ENCODE measurements at regions not wholly inside any gene's neighbourhood (a gene's known extent, or its start where the extent isn't known, plus 50 kb on each side); places are given as distances from the start of the nearest gene placed in this dataset.

DNA sequence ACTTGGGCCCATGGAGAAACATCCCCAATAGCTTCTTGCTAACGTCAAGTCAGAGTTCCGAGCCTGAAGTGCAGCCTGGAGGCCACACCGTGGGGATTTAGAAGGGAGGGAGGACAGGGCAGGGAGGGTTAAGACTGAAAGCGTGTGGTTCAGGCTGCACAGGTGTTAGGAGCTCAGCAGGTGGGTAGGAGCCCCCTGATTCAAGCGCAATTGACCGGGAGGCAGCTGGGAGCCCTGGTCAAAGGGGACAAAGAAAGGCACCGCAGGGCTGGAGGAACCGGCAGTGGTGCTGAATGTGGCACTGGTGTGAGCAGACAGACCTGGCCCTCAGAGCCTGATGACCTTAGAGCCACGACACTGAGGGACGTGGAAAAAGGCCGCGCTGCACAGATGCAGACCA, 149.6 kb downstream of the TMEM18 start:
- CTCF ChIA-PET, result no interaction called here
- DNase-seq (ENCODE audit: low read depth, low spot score), result no peak
- POLR2A ChIA-PET, result no interaction called here
- TF ChIP-seq, protein P1, sequence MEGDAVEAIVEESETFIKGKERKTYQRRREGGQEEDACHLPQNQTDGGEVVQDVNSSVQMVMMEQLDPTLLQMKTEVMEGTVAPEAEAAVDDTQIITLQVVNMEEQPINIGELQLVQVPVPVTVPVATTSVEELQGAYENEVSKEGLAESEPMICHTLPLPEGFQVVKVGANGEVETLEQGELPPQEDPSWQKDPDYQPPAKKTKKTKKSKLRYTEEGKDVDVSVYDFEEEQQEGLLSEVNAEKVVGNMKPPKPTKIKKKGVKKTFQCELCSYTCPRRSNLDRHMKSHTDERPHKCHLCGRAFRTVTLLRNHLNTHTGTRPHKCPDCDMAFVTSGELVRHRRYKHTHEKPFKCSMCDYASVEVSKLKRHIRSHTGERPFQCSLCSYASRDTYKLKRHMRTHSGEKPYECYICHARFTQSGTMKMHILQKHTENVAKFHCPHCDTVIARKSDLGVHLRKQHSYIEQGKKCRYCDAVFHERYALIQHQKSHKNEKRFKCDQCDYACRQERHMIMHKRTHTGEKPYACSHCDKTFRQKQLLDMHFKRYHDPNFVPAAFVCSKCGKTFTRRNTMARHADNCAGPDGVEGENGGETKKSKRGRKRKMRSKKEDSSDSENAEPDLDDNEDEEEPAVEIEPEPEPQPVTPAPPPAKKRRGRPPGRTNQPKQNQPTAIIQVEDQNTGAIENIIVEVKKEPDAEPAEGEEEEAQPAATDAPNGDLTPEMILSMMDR (IDR thresholded peaks at IDR 0.05; ENCODE audit: insufficient read depth, low read length, missing control alignments), result no peak
- no peak overlapping the region for H3K4me3 ChIP-seq (ENCODE audit: low read depth, low read length)

DNA sequence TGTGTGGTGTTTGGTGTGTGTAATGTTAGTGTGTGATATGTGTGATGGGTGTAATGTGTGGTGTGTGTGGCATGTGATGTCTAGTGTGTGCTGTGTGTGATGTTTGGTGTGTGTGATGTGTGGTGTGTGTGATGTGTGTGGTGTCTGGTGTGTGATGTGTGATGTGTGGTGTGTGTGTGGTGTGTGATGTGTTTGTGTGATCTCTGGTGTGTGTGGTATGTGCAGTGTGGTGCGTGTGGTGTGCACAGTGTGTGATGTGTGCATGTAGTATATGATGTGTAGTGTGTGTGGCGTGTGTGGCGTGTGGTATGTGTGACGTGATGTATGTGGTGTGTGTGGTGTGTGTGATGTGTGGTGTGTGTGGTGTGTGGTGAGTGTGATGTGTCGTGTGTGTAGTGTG, 150.3 kb downstream of the TMEM18 start:
- POLR2A ChIA-PET, result no interaction called here
- CTCF ChIA-PET, result no interaction called here
- DNase-seq (ENCODE audit: low read depth, low spot score), result no peak
- no peak overlapping the region for H3K4me3 ChIP-seq (ENCODE audit: low read depth, low read length)
- TF ChIP-seq, protein P1 (IDR thresholded peaks at IDR 0.05; ENCODE audit: insufficient read depth, low read length, missing control alignments), result no peak

DNA sequence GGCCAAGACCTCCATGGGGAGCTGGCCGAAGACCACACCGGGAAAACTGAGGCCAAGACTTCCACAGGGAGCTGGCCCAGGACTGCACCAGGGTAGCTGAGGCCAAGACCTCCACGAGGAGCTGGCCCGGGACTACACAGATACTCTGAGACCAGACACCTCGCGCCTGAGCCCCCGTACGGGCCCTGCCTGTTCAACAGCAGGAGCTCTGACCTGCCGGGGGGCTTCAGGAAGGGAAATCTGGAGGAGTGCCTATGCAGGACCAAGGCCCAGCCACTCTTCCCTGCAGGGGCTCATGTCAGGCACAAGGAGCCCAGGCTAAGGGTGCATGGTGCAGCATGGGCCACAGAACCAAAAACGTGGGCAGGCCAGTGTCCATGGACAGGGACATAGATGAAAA, 151.6 kb downstream of the TMEM18 start:
- no peak for DNase-seq (ENCODE audit: low read depth, low spot score)
- ChIA-PET POLR2A (no interaction called here), CTCF (no interaction called here)
- TF ChIP-seq, protein P1 (IDR thresholded peaks at IDR 0.05; ENCODE audit: insufficient read depth, low read length, missing control alignments), result no peak
- H3K4me3 ChIP-seq (ENCODE audit: low read depth, low read length), result no peak overlapping the region

DNA sequence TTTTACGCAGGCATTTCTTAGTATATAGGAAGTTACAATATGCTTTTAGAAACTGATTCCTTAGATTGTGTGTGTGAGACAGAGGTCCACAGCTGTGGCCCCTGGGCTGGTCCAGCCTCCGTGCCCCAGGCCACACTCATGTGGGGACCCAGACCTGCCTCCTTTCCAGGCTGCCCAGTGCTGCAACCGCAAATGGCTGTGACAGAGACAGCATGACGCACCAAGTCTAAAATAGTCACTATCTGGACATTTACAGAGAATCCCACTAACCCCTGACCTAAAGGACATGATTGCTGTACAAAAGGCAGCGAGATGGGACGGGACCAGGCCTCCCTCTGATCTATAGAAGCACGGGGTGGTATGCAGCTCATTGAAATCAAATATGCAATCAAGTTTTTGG, 152.2 kb downstream of the TMEM18 start:
- ChIA-PET POLR2A (no interaction called here), CTCF (no interaction called here)
- DNase-seq (ENCODE audit: low read depth, low spot score), result no peak
- no peak overlapping the region for H3K4me3 ChIP-seq (ENCODE audit: low read depth, low read length)
- TF ChIP-seq, protein P1 (IDR thresholded peaks at IDR 0.05; ENCODE audit: insufficient read depth, low read length, missing control alignments), result no peak

DNA sequence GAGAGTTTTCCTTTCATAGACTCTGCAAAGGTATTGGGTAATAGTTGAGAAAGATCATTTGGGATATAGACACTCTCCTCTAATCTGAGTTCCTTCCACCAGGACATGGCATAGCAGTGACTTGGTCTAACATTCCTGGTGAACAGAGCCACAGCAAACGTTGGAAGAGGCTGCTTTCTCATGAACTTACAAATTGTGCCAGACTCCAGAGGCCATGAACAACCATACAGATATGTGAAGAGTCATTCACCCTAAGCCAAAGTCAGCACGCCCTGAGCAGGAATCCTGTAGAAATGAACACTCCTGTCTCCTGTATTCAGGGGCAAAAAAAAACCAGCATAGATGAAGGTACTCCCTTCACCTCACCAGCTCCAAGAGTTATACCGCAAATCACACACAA, 152.8 kb downstream of the TMEM18 start:
- TF ChIP-seq, protein P1 (IDR thresholded peaks at IDR 0.05; ENCODE audit: insufficient read depth, low read length, missing control alignments), result no peak
- H3K4me3 ChIP-seq (ENCODE audit: low read depth, low read length), result no peak overlapping the region
- POLR2A ChIA-PET, result no interaction called here
- DNase-seq (ENCODE audit: low read depth, low spot score), result no peak
- CTCF ChIA-PET, result no interaction called here

DNA sequence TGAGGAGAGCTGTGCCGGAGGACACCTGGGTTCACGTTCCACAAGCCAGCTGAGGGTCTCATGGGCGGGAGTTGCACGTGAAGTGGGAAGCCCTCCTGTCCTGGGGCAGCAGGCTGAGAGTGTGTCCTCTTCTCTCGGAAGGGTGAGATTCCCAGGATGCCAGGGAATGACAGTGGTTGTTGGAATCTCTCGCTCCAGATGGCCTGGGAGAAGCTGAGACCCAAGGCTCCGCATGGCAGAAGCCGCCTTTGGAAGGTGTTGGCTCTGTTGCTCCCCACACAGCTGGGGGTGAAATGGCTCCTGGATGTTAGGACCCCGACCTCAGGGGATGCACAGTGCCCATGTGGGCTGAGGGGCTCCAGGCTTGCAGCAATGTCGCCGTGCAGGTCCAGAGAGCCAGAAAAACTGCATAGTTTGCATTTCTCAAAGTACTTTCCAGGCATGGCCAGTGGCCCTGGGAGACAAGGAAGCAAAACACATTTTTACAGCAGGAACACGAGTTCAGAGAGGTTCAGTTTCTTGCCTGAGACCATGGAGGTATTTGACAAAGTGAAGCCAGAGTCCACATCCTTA, 153.4 kb downstream of the TMEM18 start:
- ChIA-PET POLR2A (no interaction called here), CTCF (no interaction called here)
- DNase-seq (ENCODE audit: low read depth, low spot score), result no peak
- no peak overlapping the region for H3K4me3 ChIP-seq (ENCODE audit: low read depth, low read length)
- TF ChIP-seq, protein P1 (IDR thresholded peaks at IDR 0.05; ENCODE audit: insufficient read depth, low read length, missing control alignments), result no peak
